GM12875 (cell line): ENCODE measurements at regions not wholly inside any gene's neighbourhood (a gene's known extent, or its start where the extent isn't known, plus 50 kb on each side); places are given as distances from the start of the nearest gene placed in this dataset.

Experiments used
- H3K4me3 ChIP-seq: one replicate; pipeline ENCODE4 v1.5.1; 2011; ENCODE audit warnings: low read depth, low read length, control low read depth
- CTCF ChIP-seq: IDR thresholded peaks from 2 replicates; pipeline ENCODE4 v1.5.1; 2011; ENCODE audit warnings: low read depth, mild to moderate bottlenecking, control low read depth, inconsistent platforms, low read length, moderate library complexity, borderline replicate concordance; ENCODE audit not compliant: insufficient read depth

DNA sequence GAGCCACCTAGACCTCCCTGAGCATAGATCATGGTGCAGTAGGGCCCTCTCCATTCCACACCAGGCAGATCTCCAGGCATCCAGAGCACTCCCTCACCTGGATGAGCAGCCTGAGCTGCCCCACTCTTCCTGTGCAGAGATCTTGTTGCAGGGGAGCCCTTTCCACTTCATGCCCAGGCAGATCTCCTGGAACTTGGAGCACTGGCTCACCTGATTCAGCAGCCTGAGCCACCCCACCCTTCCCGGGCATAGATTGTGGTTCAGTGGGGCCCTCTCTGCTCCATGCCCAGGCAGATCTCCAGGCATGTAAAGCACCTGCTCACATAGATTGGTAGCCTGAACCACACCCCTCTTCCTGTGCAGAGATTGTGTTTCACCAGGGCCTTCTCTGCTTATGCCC is 78.0 kb downstream of the SEC16B start:
- TF ChIP-seq CTCF: no peak
- no peak overlapping the region for H3K4me3 ChIP-seq

GRCh38 chr1:177890479-177890878 is 79.4 kb downstream of the SEC16B start:
- no peak for TF ChIP-seq CTCF
- H3K4me3 ChIP-seq: no peak overlapping the region

DNA sequence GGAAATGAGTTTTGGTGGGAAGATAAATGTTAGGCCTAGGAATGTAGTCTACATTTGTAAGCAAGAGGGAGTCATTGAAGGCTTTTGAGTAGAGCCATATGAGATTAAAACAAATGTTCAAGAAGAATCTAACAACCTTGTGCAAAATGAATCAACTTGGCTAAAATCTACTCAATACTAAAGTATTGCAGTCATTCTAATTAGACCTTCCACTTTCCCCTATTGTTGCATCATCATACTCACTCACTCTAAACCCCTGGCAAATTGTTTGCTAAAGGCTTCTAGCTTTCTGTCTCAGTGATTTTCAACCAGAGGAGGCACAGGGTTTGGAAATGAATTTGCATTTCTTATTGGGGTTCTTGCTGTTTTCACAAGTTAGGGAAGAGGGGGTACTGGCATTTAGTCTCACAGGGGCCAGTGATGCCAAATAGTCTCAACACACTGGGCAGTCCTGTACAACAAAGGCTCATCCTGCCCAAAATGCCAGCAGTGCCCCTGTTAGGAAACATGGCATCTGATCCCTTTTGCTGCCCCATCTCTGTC is 85.3 kb downstream of the SEC16B start:
- no peak overlapping the region for H3K4me3 ChIP-seq
- no peak for TF ChIP-seq CTCF

DNA sequence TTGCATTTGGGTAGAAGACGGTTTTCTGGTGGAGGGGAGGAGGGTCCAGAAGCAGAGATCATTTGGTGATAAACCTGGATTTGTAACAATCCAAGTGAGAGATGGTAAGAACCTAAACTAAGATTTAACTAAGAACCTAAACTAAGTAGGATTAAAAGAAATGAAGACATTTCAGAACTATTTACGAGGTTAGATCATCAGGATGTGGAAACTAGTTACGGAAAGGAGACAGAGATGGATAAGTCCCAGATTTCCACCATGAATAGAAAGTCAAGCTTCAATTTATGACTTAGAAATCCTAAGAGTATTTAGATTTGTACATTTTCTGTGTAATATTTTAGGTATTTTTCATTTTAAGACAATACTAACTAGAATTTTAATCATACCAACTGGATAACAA is 86.3 kb downstream of the SEC16B start:
- TF ChIP-seq CTCF: no peak
- H3K4me3 ChIP-seq: no peak overlapping the region

- H3K4me3 ChIP-seq: no peak overlapping the region
- TF ChIP-seq CTCF: no peak
These were observed 89.4 kb downstream of the SEC16B start for GRCh38 chr1:177880339-177880891.

GRCh38 chr1:177877086-177877485 is 92.8 kb downstream of the SEC16B start:
- TF ChIP-seq CTCF: no peak
- H3K4me3 ChIP-seq: no peak overlapping the region

DNA sequence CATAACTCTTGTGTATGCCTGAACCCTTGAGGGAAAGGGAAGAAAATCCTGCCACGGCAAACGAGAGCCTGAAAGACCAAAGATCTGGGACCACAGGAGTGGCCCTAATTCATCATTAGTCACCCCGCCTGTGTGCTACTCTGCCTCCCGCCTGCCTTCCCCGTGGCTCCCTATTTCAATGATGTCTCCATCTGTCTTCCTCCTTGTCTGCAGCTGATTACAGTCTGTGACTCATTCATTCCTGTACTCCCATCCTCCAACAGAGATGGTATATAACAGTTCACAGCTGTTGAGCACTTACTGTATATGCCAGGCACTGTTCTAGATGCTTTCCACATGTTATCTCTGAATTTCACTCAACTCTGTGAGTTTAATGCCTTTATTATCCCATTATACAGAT is 96.6 kb downstream of the SEC16B start:
- no peak for TF ChIP-seq CTCF

More for the DNA sequence above, 96.6 kb downstream of the SEC16B start:
- no peak overlapping the region for H3K4me3 ChIP-seq
